GM19468 (cell line): ENCODE measurements at regions not wholly inside any gene's neighbourhood (a gene's known extent, or its start where the extent isn't known, plus 50 kb on each side); places are given as distances from the start of the nearest gene placed in this dataset.
A peak's percentile ranks its signal among the peaks of the same experiment; 100 is the strongest.
"Not testable (repeated sequence)": the region's sequence is repeated elsewhere in the genome, so short reads cannot be mapped to it uniquely, and the experiment has no call there.

Experiments
- ATAC-seq: cut with Tn5 transposase; IDR thresholded peaks from one replicate; pipeline ENCODE4 v1.9.1; 2021; ENCODE audit warnings: mild to moderate bottlenecking, moderate library complexity, moderate number of reproducible peaks; ENCODE audit not compliant: unreplicated experiment; ENCODE audit errors: extremely low read depth

DNA sequence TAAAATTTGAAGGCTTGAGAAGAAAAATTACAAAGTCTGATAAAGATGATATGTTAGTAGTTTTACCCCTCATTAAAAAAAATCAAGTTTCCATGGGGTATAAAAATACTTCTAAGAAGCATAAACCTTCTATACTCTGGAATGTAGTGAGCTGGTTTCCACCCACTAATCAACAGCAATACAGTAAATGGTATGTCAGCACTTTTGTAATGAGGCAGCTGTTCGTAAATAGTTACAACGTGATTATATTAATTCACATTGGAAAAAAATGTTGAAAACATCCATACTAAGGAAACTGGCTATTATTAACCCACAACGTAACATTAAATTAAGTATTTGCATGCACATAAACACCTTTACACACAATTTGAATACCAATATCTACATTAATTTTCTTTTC lies 283.1 kb upstream of the FAM174A start:
- ATAC-seq, result no peak

DNA sequence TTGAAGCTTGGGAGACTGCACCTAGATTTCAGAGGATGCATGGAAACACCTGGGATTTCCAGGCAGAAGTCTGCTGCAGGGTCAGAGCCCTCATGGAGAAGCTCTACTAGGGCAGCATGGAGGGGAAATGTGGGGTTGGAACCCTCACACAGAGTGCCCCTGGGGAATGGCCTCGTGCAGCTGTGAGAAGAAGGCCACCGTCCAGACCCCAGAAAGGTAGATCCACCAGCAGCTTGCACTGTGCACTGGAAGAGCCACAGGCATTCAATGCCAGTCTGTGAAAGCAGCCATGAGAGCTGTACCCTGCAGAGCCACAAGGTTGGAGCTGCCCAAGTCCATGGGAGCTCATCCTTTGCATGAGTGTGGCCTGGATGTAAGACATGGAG lies 285.3 kb upstream of the FAM174A start:
- no peak for ATAC-seq

DNA sequence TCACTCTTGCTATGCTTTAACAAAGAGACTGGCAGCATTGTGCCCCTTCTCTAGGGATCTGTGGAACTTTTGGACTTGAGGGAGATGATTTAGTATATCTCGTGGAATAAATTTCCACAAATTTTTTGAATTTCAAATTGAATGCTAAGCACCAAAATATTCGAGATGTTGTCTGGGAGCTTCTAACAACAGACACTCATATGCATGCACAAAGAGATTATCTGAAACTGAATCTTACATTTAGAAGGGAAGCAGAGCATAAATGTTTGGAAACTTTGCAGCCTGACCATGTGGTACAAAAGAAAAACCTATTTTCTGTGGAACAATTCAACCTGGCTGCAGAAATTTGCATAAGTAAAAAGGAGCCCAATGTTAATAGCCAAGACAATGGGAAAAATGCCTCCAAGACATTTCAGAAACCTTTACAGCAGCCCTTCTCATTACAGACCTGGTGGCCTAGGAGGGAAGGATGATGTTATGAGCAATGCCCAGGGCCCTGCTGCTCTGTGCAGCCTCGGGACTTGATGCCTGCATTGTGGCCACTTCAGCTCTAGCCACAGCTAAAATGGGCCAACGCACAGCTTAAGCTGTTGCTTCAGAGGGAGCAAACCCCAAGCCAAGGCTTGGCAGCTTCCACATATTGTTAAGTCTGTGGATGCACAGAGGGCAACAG lies 285.8 kb upstream of the FAM174A start:
- ATAC-seq, result no peak

DNA sequence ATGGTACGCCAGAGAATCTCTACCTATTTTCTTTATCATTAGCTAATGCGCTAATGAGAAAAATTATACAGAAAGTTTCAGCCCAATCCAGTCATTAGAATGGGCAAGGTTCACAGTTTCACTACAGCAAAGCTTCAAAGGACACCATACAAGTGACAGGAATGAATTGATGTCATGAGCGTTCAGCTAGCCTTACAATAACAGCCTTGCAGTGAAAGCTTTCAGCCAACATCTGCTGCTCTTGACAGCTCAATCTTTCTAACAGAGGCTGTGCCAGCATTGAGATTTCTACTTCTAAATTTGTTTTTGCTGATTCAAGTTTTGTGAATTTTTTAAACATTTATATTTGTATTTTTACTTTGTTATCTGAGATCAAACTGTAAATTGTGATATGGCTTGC lies 302.4 kb upstream of the FAM174A start:
- no peak for ATAC-seq

DNA sequence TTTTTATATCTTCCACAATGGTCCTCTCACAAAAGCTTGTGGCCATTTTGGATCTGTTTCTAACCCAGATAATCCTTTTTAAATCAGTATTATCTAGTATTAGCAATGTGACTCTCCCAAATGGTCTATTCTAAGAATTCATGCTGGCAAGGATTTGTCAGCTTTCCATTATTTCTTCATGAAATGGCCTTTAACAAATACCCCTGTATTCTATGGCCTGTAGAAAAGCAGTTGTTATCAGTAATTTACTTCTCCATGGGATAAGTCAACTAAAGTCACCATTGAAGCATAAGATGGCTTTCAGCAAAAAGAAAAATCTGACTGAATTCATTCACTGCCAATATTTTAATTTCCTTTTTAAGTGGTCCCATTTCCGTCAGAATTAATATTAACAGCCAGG lies 346.4 kb upstream of the FAM174A start:
- ATAC-seq, result no peak

DNA sequence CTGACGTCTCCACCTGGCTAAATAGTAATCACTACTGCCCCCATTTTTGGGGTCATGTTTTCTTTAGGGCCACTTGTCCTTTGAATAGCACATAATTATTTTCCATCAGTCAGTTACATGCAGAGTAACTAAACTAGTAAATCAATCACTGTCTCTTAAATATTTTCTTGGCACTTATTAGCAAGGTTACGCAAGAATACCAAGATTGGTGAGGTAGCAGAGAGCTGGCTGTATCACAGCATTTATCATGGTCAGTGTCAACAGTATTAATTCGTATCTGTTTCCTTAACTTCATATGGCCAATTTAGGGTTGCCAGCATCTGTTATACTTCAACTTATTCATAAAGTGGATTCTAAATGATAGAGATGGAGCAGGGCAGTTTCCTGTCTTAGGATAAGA lies 346.8 kb upstream of the FAM174A start:
- ATAC-seq, result no peak

DNA sequence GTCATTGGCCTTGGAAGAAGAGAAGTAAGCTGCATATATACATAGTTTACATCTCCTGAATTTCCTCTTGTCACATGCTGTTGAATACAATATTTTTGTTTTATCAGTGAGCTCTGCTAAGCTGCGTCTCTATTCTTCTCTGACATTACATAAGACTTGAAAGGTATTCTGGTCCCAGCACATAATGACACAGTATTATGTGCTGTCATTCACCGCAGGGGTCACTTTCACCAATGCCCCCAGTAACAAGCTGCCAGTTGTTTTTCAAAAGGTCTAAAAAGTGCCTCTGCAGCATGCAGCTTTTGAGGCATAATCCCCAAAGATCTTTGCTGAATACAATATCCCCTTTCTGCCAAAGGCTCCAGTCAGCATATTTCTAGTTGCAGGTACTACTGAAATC lies 349.0 kb upstream of the FAM174A start:
- no peak for ATAC-seq

DNA sequence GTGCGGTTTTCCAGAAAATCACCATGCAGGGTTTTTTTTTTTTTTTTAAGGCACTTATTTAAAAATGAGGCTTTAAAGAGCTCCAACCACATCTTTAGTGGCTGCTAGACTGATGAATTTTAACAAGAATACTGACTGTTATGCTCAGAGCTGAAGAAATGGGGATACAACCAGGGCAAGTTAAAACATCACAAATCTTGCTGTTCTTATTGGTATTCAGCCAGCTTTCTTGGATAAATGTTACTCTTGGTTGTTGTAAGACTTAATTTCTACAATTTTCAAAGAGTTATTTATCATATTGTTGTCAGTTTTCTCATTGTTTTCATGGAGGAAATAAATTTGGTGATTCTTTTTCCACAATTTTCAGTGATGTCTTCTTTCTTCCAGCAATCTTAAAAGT lies 352.8 kb upstream of the FAM174A start:
- no peak for ATAC-seq

DNA sequence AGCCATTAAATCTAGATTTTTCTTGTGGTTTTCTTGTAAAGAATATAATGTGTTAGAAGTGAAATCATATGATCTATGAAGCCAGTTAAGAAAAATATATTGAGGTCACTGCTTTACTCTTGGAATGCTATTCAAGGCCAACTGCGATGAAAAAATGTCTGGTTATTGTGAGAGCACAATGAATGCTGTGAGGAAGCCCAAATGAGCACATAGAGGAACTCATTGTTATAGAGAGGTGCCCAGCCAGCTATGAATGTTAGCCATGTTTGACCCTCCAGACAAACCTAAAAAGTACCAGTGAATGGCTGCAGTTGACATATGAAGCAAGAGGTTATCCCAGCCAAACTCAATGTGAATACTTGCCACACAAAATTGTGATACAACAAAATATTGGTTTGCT lies 359.8 kb upstream of the FAM174A start:
- no peak for ATAC-seq

DNA sequence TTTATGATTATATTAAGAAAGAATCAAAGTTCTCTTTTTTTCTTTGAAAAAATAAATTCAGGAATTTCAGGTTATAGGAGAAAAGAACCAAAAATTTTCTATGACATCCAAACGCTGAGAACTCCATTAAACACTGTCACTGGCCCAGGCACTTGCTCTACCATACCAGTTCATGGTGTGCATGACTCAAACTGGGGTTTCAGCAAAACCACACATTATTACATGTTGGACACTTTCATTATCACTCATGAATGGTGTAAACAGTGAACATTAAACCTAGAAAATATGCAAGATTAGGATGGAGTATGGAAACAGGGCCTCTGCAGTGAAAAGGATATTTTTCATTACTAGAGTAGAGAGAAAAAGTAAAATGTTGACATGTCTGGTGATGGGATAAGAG lies 369.9 kb upstream of the FAM174A start:
- peak; percentile 98 for ATAC-seq

DNA sequence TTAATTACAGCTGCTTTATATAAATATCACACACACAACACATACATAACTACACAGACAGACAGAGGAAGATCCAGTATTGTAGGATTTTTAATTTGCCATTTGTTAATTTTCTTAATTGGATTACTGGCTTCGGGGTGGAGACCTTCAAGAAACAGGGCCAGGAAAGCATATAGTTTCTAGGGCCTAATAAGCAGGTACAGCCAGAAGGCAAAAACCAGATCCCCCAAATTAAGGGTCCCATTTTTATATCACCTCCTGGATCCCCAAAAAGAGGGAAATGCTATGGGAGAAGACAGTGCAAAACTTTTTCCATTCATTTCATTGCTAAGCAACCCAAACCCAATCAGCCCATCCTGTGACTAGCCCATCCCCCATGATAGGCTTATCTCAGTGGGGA lies 373.3 kb upstream of the FAM174A start:
- ATAC-seq, result no peak

DNA sequence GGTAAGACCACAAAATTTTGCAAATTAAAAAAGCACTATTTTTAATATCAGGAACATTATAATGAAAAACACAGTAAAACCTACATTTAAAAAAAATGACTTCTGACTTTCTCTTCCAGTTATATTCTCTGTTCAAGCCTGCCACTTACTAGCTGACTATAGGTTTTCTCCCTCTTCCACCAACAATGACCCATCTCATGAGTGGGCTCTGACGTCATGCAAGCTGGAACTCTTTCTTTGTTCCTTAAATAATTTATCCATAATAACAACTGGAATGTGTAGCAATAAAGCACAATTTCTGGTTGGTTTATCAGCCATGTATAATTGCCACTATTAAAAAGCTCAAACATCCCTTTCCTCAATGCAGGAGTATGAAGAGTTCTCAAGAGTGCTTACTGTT lies 378.1 kb upstream of the FAM174A start:
- ATAC-seq, result no peak

DNA sequence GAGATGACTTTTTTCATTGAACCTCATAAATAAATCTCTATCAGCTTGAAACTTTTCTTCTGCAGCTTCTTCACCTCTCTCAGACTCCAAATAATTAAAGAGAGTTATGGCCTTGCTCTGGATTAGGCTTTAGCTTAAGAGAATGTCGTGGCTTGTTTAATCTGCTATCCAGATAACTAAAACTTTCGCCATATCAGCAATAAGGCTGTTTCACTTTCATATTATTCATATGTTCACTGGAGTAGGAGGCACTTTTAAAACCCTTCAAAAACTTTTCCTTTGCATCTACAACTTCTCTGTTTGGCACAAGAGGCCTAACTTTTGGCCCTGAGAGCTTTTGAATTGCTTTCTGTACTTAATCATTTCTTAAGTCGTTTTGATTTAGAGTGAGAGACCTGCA lies 386.9 kb upstream of the FAM174A start:
- no peak for ATAC-seq

DNA sequence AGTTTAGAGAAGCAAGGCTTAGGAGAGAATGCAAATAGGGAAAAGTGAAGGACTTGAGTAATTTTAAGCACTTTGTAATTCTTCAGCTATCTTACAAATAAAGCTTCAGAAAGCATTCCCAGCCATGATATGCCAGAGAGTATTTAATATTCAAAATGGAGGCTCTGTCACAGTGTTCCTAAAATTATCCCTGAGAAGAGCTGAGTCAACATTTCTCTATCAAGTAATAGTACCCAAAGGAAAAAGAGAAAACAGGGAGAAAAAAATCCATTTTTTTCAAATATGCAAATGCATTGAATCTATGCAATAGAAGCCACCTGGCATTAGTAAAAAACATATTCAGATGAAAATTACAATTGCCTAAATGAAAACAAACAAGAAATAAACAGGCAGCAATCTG lies 392.6 kb upstream of the FAM174A start:
- no peak for ATAC-seq

DNA sequence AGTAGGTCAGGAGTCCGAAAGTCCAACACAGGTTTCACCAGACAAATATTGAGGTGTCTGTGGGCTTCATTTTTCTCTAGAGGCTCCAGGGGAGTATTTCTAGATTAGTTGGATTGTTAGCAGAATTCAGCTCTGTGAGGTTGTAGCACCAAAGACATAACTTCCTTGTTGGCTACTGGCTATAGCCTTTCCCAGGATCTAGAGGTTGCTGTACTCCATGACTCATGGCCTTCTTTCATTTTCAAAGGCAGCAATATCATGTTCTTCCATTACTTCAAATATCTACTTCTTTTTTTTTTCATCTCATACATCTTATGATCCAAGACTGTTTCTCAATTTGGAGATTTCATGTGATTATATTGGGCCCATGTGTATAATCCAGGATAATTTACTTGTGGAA lies 404.0 kb upstream of the FAM174A start:
- ATAC-seq, result no peak

DNA sequence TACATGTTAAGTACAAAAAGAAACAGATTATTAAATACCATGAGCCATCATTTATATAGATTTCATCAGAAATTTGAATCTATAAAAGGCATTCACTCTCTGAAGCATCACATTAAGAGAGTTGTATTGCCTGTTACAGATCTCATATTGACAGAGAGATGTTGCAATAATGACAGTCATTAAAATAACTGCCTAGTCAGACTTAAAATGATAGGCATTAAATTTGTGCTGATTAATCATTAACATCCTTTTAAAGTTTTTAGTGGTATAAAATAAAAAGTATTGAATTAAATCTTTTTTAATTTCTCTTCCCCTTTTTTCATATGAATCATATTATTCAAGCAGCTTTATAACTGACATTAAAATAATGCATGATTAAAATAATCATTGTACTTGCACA lies 404.9 kb upstream of the FAM174A start:
- ATAC-seq, result no peak

DNA sequence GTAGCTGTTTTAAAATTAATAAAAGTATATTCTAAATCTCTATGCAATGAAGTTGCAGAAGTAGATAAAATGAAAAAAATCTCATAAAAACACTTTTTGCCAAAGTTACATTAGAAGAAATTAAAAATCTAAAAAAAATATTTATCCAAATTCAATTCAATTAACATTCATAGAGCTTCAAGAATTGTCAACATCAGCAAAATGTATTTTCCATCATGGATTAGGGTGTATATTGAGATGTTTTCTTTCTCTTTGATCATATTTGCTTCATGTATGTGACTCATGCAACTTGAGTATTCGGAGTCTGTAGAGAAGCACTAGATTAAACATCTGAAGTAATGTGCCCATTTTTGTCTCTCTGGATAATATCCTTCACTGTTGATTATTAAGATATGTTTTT lies 415.3 kb upstream of the FAM174A start:
- no peak for ATAC-seq

DNA sequence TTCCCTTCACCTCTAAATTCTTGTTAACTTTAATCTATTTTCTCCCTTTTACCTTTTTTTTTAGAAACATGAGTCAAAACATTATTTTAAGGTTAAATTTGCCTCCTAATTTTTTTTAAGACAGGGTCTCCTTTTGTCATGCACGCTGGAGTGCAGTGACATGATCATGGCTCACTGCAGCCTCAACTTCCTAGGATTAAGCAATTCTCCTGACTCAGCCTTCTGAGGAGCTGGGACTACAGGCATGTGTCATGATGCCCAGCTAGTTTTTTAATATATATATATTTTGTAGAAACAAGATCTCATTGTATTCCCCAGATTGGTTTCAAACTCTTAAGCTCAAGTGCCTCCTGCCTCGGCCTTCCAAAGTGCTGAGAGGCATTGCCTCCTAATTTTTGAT lies 424.7 kb upstream of the FAM174A start:
- no peak for ATAC-seq

DNA sequence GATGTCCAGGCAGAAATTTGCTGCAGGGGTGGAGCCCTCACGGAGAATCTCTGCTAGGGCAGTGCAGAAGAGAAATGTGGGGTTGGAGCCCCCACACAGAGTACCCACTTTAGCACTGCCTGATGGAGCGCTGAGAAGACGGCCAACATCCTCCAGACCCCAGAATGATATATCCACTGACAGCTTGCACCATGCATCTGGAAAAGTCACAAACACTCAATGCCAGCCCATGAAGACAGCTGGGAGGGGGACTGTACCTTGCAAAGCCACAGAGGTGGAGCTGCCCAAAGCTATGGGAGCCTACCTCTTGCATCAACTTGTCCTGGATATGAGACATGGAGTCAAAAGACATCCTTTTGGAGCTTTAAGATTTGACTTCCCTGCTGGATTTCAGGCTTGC lies 426.3 kb upstream of the FAM174A start:
- no peak for ATAC-seq

DNA sequence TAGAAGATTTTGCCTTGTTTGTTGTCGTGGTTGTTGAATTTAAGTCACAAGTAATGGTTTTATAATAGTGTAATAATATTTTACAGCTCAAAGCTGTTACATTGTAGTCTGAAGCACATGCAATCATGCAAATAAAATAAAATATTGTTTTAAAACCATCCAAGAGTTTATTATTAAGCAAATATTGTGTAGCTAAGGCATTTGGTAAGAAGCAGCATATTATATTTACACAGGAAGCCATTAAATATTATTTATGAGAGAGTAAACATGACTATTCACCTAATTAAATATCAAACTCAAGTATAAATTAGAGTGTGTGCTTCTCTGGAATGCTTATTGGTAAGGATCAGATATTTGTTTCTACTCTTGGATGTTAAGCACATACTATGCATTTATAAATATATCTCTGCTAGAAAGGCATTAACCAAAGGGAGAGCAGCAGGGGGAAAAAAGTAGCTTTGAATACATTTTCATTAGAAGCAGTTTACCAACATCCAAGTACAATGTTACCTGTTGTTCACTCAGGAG lies 431.5 kb upstream of the FAM174A start:
- ATAC-seq, result not testable (repeated sequence)

DNA sequence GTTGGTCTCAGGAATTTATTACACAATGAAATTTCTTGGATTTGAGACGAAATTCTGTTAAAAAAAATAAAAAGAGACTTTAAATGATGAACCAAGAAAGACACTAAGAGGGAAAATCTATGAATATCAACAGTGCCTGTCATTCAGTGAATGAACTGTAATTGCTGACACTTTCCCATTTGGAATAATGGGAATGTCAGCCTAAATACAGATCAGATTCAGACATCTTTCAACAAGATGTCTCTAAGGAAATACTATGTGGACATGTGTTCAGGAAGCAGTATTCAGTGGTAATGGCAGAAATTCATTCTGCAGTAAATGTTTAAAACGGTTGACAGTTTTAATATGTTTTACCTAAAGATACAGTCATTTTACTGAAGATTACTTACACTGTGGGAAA lies 433.7 kb upstream of the FAM174A start:
- not testable (repeated sequence) for ATAC-seq

DNA sequence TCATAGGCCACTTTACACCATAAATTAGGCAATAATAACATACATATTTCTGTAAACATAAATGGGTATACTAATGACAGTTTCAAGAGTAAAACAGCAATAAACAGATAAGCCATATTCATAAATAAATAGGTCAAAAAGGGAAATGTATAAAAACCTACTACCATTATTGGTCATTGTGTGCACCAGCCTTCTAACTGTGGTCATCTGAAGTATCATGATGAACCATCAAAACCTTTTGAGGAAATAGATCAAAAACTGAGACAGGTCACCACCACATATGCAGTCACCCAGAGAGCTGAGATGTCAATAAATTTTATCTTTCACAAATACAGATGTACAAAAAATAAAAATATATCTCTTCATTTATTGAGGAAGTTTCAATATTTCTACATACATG lies 438.8 kb upstream of the FAM174A start:
- ATAC-seq, result not testable (repeated sequence)

DNA sequence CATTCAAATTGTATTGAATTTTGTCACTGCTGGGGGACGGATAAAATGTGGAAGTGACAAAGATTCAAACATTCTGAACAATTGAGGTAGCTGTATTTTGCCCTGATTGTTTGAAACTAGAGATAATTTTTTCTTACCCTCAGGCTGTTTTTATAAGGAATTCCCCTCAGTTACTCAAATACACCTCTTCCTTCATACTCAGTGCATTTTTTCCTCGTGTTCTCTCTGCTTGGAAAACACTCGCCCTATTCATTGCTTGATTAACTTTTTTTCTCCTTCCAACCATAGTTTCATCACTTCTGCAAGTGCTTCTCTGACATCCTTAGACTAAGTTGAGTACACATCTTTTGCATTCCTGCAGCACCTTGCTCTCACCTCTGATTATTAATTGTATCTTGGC lies 454.5 kb upstream of the FAM174A start:
- ATAC-seq, result not testable (repeated sequence)
